A549 (cell line): ENCODE measurements at regions not wholly inside any gene's neighbourhood (a gene's known extent, or its start where the extent isn't known, plus 50 kb on each side); places are given as distances from the start of the nearest gene placed in this dataset.

Experiments used
- MYC ChIP-seq: IDR thresholded peaks from 2 replicates; pipeline ENCODE4 v1.6.1; 2012; ENCODE audit warnings: mild to moderate bottlenecking, inconsistent platforms, low read length, improper control_type of control experiment, borderline replicate concordance
- POLR2A ChIP-seq: IDR thresholded peaks from 2 replicates; pipeline ENCODE4 v1.6.1; 2012; ENCODE audit warnings: mild to moderate bottlenecking, low read length
- SMC3 ChIP-seq: fragments of >200 bp; sonication (Bioruptor Twin); formaldehyde crosslinking; IDR thresholded peaks from 3 replicates; pipeline ENCODE4 v1.6.1; 2018; ENCODE audit warnings: inconsistent platforms
- TP53 ChIP-seq: fragments of 250-450 bp; sonication (Bioruptor Pico); IDR thresholded peaks from 2 replicates; pipeline ENCODE4 v1.5.0; 2021; ENCODE audit warnings: mild to moderate bottlenecking, moderate library complexity
- ZFP36 ChIP-seq: fragments of 450-650 bp; IDR thresholded peaks from 2 replicates; pipeline ENCODE4 v1.6.1; 2014; ENCODE audit warnings: borderline replicate concordance; ENCODE audit not compliant: partially characterized antibody
- TF ChIP-seq, protein P1 (sequence below): fragments of >200 bp; sonication (Bioruptor Twin); formaldehyde crosslinking; IDR thresholded peaks from 3 replicates; pipeline ENCODE4 v1.5.1; 2016
- TF ChIP-seq, protein P2 (sequence below): fragments of 450-650 bp; IDR thresholded peaks from 2 replicates; pipeline ENCODE4 v1.6.1; 2014; ENCODE audit warnings: antibody characterized with exemption
- TF ChIP-seq, protein P3 (sequence below): fragments of 200-600 bp; sonication (generic); IDR thresholded peaks from 2 replicates; pipeline ENCODE4 v1.6.1; 2016; ENCODE audit warnings: antibody characterized with exemption, mild to moderate bottlenecking, moderate library complexity
- TF ChIP-seq, protein P4 (sequence below): IDR thresholded peaks from 2 replicates; pipeline ENCODE4 v1.6.1; 2012

DNA sequence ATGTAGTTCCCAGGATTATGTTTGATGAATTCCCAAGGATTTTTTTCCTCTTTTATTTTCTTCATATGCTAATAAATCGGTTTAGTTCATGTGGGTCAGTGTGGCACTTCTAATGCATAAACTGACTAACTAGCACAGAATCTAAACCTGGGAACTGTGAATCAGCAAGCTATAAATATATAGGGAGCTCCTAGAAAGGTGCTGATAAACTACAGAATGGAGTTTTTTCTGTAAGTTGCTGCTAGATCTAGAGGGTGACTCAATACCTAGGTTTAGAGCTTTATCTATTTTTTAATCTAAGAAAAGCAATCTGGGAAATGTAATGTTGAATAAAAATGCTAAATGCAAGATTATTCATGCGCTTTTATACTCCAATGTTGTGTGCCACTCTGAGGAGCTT lies 118.8 kb upstream of the PTCHD4 start:
- TF ChIP-seq, protein P1, sequence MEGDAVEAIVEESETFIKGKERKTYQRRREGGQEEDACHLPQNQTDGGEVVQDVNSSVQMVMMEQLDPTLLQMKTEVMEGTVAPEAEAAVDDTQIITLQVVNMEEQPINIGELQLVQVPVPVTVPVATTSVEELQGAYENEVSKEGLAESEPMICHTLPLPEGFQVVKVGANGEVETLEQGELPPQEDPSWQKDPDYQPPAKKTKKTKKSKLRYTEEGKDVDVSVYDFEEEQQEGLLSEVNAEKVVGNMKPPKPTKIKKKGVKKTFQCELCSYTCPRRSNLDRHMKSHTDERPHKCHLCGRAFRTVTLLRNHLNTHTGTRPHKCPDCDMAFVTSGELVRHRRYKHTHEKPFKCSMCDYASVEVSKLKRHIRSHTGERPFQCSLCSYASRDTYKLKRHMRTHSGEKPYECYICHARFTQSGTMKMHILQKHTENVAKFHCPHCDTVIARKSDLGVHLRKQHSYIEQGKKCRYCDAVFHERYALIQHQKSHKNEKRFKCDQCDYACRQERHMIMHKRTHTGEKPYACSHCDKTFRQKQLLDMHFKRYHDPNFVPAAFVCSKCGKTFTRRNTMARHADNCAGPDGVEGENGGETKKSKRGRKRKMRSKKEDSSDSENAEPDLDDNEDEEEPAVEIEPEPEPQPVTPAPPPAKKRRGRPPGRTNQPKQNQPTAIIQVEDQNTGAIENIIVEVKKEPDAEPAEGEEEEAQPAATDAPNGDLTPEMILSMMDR = no peak
- TF ChIP-seq ZFP36 (no peak), POLR2A (no peak), MYC (no peak), SMC3 (no peak), TP53 (CRISPR knock-in tag) (no peak)
- TF ChIP-seq, protein P2, sequence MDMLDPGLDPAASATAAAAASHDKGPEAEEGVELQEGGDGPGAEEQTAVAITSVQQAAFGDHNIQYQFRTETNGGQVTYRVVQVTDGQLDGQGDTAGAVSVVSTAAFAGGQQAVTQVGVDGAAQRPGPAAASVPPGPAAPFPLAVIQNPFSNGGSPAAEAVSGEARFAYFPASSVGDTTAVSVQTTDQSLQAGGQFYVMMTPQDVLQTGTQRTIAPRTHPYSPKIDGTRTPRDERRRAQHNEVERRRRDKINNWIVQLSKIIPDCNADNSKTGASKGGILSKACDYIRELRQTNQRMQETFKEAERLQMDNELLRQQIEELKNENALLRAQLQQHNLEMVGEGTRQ = no peak
- TF ChIP-seq, protein P3, sequence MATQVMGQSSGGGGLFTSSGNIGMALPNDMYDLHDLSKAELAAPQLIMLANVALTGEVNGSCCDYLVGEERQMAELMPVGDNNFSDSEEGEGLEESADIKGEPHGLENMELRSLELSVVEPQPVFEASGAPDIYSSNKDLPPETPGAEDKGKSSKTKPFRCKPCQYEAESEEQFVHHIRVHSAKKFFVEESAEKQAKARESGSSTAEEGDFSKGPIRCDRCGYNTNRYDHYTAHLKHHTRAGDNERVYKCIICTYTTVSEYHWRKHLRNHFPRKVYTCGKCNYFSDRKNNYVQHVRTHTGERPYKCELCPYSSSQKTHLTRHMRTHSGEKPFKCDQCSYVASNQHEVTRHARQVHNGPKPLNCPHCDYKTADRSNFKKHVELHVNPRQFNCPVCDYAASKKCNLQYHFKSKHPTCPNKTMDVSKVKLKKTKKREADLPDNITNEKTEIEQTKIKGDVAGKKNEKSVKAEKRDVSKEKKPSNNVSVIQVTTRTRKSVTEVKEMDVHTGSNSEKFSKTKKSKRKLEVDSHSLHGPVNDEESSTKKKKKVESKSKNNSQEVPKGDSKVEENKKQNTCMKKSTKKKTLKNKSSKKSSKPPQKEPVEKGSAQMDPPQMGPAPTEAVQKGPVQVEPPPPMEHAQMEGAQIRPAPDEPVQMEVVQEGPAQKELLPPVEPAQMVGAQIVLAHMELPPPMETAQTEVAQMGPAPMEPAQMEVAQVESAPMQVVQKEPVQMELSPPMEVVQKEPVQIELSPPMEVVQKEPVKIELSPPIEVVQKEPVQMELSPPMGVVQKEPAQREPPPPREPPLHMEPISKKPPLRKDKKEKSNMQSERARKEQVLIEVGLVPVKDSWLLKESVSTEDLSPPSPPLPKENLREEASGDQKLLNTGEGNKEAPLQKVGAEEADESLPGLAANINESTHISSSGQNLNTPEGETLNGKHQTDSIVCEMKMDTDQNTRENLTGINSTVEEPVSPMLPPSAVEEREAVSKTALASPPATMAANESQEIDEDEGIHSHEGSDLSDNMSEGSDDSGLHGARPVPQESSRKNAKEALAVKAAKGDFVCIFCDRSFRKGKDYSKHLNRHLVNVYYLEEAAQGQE = no peak
- TF ChIP-seq, protein P4, sequence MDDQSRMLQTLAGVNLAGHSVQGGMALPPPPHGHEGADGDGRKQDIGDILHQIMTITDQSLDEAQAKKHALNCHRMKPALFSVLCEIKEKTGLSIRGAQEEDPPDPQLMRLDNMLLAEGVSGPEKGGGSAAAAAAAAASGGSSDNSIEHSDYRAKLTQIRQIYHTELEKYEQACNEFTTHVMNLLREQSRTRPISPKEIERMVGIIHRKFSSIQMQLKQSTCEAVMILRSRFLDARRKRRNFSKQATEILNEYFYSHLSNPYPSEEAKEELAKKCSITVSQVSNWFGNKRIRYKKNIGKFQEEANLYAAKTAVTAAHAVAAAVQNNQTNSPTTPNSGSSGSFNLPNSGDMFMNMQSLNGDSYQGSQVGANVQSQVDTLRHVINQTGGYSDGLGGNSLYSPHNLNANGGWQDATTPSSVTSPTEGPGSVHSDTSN = no peak
